Memory B cell (primary cell): ENCODE measurements at regions not wholly inside any gene's neighbourhood (a gene's known extent, or its start where the extent isn't known, plus 50 kb on each side); places are given as distances from the start of the nearest gene placed in this dataset.
"Not testable (repeated sequence)": the region's sequence is repeated elsewhere in the genome, so short reads cannot be mapped to it uniquely, and the experiment has no call there.

Source experiments
- ATAC-seq: fragments of 150-1000 bp; cut with Tn5 transposase; 2 replicates; pipeline ENCODE4 v1.10.0; 2021; ENCODE audit warnings: low read depth, mild to moderate bottlenecking, moderate library complexity
- DNase-seq, 2 donors: peaks; one replicate each; pipeline ENCODE4 v3.0.0; 2022; ENCODE audit warnings: low spot score in 2 of 2
- H3K27ac Mint-ChIP-seq: one replicate; pipeline ENCODE4 v1.8.0; 2022; ENCODE audit warnings: mild to moderate bottlenecking, moderate library complexity, mixed read lengths
- H3K27me3 Mint-ChIP-seq: one replicate; pipeline ENCODE4 v1.8.0; 2022; ENCODE audit warnings: mixed read lengths
- H3K36me3 Mint-ChIP-seq: one replicate; pipeline ENCODE4 v1.8.0; 2022; ENCODE audit warnings: mild to moderate bottlenecking, mixed read lengths
- H3K4me1 Mint-ChIP-seq: one replicate; pipeline ENCODE4 v1.8.0; 2022; ENCODE audit warnings: mixed read lengths
- H3K4me3 Mint-ChIP-seq: one replicate; pipeline ENCODE4 v1.8.0; 2022; ENCODE audit warnings: mild to moderate bottlenecking, moderate library complexity, mixed read lengths
- H3K9me3 Mint-ChIP-seq: one replicate; pipeline ENCODE4 v1.8.0; 2022; ENCODE audit warnings: mixed read lengths

DNA sequence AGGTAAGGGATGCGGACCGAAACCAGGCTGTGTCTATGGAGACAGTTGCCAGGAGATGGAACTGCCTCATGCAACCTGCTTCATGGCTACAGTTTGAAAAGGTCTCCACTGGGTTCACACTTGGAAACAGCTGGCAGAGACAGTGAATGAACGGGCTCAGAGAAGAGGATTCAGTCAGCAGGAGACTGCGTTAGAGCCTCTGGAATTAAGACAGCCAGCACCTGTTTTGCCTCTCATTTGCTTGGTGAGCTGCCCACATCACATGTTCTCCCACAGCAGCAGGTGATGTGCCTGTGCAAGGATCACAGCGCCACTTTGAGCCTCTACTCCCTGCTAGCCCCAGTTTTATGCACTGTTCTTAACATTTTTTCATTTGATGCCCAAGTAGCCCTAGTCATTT lies 321.0 kb downstream of the PLPP3 start:
- peaks cover 2% of the 10 kb centered on the region for H3K36me3 Mint-ChIP-seq
- peaks cover 4% of the 10 kb centered on the region for H3K9me3 Mint-ChIP-seq
- H3K27me3 Mint-ChIP-seq = peaks cover 10% of the 10 kb centered on the region
- H3K4me1 Mint-ChIP-seq = no peaks in the 10 kb centered on the region
- no peak for ATAC-seq
- H3K4me3 Mint-ChIP-seq = no peak overlapping the region
- DNase-seq = no peak
- no peak overlapping the region for H3K27ac Mint-ChIP-seq

DNA sequence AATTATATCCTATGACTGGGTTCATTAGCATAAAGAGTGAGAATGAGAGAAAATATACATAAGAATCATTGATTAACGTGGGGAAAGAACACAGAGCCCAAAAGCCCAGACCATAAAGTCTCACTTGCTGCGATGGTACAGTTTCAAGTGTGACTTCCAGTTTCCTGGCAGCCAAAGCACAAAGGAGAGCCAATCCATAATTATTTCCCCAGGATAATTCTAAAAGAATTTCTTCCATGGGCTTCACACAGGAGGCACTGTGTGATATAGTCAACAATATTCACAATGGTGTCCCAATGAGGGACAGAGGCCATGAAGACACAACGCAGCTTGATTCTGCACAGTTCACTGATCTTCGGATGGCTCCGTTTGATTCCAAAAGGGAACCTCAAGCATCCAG lies 321.6 kb downstream of the PLPP3 start:
- peaks cover 10% of the 10 kb centered on the region for H3K27me3 Mint-ChIP-seq
- peaks cover 2% of the 10 kb centered on the region for H3K36me3 Mint-ChIP-seq
- peaks cover 4% of the 10 kb centered on the region for H3K9me3 Mint-ChIP-seq
- no peak overlapping the region for H3K4me3 Mint-ChIP-seq
- DNase-seq (no peak), ATAC-seq (no peak)
- no peaks in the 10 kb centered on the region for H3K4me1 Mint-ChIP-seq
- no peak overlapping the region for H3K27ac Mint-ChIP-seq

DNA sequence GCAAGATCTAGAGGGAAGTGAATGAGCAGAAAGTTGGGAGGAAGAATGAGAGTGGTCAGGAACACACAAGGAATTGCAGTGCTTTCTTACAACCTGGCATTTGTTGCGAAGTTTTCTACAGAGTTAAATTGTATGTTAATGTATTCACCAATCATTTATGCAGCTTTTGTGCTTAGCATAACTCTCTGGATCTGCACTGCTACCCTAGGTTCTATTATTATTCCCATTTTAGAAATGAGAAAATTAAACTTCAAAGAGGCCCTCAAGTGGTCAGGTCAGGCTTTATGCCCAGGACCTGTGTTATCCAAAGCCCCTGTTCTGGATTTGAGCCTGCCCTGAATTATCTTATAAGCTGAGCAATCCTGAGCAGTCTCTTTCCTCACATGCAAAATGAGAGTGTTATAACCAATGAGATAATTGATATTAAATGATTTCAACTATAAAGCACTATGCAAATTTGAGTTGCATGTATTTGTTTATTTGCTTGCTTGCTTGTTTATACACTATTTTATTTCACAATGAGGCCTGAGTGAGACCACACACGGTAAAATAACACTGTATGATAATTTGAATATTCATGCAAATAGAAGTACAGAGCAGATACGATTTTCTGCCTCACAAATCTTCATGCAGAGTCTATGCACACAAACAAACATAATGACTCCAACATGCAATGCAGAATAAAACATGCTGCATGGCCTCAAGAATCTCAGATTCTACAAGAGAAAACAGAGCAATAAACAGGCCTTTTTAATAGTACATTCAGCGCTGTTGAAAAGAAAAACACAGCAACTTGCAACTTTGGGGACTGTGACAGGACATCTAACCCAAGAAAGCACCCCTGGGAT lies 323.0 kb downstream of the PLPP3 start:
- H3K4me3 Mint-ChIP-seq = no peak overlapping the region
- no peak overlapping the region for H3K27ac Mint-ChIP-seq
- H3K27me3 Mint-ChIP-seq = peaks cover 7% of the 10 kb centered on the region
- H3K4me1 Mint-ChIP-seq = no peaks in the 10 kb centered on the region
- H3K9me3 Mint-ChIP-seq = peaks cover 4% of the 10 kb centered on the region
- H3K36me3 Mint-ChIP-seq = peaks cover 2% of the 10 kb centered on the region
- ATAC-seq = no peak
- no peak for DNase-seq

DNA sequence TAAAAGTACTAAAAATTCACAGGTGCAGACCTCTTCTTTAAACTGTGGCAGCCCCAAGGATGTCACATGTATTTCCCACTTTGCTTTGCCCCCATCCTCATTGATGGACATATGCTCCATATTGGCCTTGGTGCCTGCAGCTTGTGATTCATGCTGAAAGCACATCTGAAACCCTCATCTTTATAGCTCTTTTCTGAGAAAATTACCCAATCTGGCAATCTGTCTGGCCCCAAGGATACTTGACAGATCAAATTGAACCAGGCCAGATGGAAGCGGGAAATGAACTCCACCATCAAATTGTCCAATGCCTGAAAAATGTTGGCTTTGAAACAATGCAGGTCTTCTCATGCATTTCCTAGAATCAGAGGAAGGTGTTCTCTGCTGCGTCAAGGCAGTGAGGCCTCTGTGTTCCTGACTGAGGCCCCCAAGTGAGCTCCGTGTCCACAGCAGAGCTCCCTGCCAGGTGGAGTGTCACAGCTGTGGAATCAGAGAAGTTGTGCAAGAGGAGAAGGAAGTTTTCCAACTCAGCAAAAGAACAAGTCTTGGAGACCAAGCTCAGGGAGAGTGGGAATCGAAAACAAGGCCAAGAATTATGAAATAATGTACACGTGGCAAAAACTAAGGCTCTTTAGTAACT lies 323.7 kb downstream of the PLPP3 start:
- no peaks in the 10 kb centered on the region for H3K4me1 Mint-ChIP-seq
- no peak overlapping the region for H3K27ac Mint-ChIP-seq
- no peak overlapping the region for H3K4me3 Mint-ChIP-seq
- H3K36me3 Mint-ChIP-seq = peaks cover 2% of the 10 kb centered on the region
- DNase-seq (no peak), ATAC-seq (no peak)
- peaks cover 7% of the 10 kb centered on the region for H3K27me3 Mint-ChIP-seq
- H3K9me3 Mint-ChIP-seq = peaks cover 4% of the 10 kb centered on the region

DNA sequence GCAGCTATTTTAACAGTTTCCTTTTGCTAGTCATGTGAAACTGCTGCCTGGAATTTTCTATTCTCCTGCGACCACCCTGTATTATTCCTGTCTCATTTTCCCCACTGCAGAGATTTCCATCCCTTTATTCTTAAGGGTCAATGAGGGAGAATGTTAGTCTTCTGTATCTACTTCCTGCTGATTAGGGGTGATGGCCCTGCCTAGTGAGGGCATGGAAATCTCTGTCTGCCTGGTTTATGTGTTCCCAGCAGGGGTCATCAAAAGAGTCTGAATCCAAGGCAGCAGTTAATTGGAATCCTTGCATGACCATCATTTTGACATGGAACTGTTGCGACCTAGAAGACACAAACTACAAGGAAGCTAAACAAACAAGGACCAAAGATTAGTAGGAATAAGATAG lies 325.2 kb downstream of the PLPP3 start:
- Mint-ChIP-seq H3K36me3 (no peaks in the 10 kb centered on the region), H3K27ac (no peak overlapping the region), H3K4me3 (no peak overlapping the region), H3K9me3 (no peaks in the 10 kb centered on the region), H3K27me3 (peaks cover 3% of the 10 kb centered on the region), H3K4me1 (peaks cover 3% of the 10 kb centered on the region)
- no peak for DNase-seq
- ATAC-seq = no peak

DNA sequence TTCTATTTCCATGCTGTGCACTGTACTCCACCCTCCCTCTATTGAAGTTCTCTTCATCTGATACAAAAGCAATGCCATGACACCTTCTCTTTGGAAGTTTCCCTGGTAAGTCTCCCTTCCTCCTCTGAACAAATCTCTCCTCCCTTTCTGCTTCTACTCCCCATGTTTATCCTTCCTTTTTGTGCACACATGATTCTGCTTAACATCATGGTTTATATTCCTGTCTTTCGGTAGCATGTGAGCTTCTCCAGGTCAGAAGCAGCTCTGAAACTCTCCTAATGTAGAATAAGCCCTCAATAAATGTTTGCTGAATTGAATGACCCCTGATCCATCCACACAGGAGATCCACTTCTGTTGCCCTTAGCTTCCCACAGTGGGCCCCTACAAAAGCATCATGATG lies 328.6 kb downstream of the PLPP3 start:
- Mint-ChIP-seq H3K4me1 (peaks cover 3% of the 10 kb centered on the region), H3K27ac (no peak overlapping the region), H3K27me3 (peaks cover 2% of the 10 kb centered on the region), H3K4me3 (no peak overlapping the region), H3K9me3 (no peaks in the 10 kb centered on the region), H3K36me3 (no peaks in the 10 kb centered on the region)
- DNase-seq (no peak), ATAC-seq (no peak)

DNA sequence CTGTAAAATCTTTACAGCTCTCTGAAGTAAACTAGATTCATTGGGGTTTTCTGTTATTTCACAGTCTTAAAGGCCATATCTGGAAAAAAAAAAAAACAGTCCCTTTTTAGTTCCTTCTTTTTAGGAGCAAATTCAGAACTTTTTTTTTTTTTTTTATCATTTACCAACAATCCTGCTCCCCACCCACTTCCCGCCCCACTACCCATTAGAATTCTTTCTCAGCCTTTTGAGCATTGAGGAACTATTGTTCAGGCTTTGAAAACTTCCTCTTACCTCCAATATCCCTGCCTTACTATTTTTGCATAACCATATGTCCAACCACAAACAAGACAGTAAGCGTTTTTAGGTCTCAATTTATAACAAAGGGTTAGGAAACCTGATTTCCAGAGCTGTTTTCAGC lies 330.1 kb downstream of the PLPP3 start:
- Mint-ChIP-seq H3K4me3 (no peak overlapping the region), H3K9me3 (no peaks in the 10 kb centered on the region), H3K4me1 (peaks cover 3% of the 10 kb centered on the region), H3K36me3 (no peaks in the 10 kb centered on the region), H3K27ac (no peak overlapping the region), H3K27me3 (peaks cover 2% of the 10 kb centered on the region)
- DNase-seq (no peak), ATAC-seq (no peak)

DNA sequence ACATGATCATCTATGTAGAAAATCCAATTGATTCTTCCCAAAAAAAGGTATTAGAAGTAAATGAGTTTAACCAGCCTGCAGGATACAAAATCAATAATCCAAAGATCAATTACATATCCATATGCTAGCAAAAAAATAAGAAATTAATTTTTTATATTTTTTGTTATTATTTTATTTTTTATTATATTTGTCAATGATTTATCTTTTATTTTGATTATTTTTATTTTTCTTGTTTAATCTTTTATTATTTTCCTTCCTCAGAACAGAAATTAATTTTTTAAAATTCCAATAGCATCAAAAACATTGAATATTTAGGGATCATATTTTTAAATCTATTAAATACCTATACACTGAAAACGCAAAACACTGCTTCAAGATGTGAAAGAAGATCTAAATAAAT lies 331.2 kb downstream of the PLPP3 start:
- H3K9me3 Mint-ChIP-seq = no peaks in the 10 kb centered on the region
- no peak overlapping the region for H3K4me3 Mint-ChIP-seq
- H3K36me3 Mint-ChIP-seq = no peaks in the 10 kb centered on the region
- H3K4me1 Mint-ChIP-seq = peaks cover 3% of the 10 kb centered on the region
- peaks cover 2% of the 10 kb centered on the region for H3K27me3 Mint-ChIP-seq
- no peak for ATAC-seq
- no peak overlapping the region for H3K27ac Mint-ChIP-seq
- DNase-seq = no peak

DNA sequence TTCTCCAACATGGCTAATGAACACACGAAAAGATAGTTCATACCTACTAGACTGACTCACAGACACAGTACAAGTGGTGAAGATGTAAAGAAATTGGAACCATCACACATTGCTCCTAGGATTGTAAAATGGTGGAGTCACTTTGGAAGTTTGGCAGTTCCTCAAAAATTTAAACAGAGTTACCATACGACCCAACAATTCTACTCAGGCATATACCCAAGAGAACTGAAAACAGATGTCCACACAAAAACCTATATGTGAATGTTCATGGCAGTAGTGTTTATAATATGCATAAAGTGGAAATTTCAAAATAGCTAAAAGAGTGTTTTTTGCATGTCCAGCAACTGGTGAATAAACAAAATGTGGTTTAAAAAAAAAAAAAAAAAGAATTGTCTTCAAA lies 332.6 kb downstream of the PLPP3 start:
- not testable (repeated sequence) for H3K27ac Mint-ChIP-seq, DNase-seq, ATAC-seq, H3K4me1 Mint-ChIP-seq, H3K36me3 Mint-ChIP-seq, H3K4me3 Mint-ChIP-seq, H3K27me3 Mint-ChIP-seq, H3K9me3 Mint-ChIP-seq

DNA sequence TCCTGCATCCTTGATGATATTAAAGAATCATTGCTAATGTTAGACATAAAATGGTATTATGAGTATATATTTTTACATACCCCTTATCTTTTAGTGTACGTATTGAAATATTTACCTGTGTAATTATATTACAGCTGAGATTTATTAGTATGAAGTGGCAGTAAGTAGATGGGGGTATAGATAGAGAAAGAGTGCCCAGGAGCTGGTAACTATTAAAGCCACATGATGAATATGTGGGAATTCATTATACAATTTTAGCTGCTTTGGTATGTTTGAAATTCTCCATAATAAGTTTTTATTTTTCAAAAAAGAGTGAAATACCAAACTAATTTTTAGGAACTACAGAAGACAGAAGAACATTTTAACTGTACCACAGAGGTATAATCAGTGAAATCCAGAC lies 339.0 kb downstream of the PLPP3 start:
- ATAC-seq = no peak

DNA sequence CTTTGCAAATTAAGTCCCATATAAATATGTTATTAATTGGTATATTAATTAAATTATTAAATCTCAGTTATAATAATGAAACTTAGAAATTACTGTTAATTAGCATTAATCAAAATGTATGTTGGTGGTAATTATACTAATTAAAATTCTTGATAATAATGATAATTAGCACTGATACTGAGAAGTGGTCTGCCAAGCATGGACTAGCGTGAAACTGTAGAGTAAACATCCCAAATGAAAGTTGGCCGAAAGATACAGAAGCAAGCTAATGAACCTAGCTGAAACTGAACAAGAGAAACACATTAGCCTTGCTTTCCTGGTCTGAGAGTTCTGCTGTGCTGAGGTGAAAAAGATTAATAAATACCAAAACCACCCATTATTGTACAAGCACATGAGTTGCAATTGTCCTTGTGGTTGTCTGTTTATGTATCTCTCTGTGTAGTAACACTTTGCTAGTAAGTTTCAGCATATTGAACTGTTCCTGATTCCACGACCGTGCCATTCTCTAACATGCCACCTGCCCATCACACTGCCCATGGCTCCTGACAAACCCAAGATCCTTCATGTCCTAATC lies 341.8 kb downstream of the PLPP3 start:
- ATAC-seq (no peak), DNase-seq (no peak)
- Mint-ChIP-seq H3K9me3 (peaks cover under 1% of the 10 kb centered on the region), H3K4me3 (no peak overlapping the region), H3K27me3 (peaks cover 3% of the 10 kb centered on the region), H3K4me1 (no peaks in the 10 kb centered on the region), H3K36me3 (no peaks in the 10 kb centered on the region), H3K27ac (no peak overlapping the region)

More for the DNA sequence above, 339.0 kb downstream of the PLPP3 start:
- Mint-ChIP-seq H3K4me1 (no peaks in the 10 kb centered on the region), H3K27me3 (peaks cover 1% of the 10 kb centered on the region), H3K36me3 (no peaks in the 10 kb centered on the region), H3K27ac (no peak overlapping the region), H3K9me3 (peaks cover 2% of the 10 kb centered on the region), H3K4me3 (no peak overlapping the region)
- DNase-seq = no peak

DNA sequence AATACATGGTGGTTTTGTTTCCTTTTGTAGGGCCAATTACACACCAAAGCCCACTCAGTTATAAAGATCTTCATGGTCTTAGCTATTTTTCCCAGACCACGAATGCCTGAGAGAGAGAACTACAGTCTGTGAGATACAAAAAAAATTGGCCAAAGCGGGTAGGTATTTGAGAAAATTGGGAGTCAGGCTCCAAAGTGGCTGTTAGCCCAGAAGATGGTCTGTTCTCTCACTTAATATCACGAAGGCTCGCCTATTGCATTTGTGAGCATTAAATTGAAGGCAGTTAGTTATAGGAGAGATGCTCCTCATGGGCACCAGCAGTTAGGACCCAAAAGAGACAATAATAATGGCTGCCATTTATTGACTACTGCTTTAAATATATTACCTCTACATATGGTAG lies 342.7 kb downstream of the PLPP3 start:
- DNase-seq (no peak), ATAC-seq (no peak)
- H3K27me3 Mint-ChIP-seq = peaks cover 6% of the 10 kb centered on the region
- H3K4me1 Mint-ChIP-seq = no peaks in the 10 kb centered on the region
- no peaks in the 10 kb centered on the region for H3K9me3 Mint-ChIP-seq
- H3K36me3 Mint-ChIP-seq = no peaks in the 10 kb centered on the region
- H3K4me3 Mint-ChIP-seq = no peak overlapping the region
- H3K27ac Mint-ChIP-seq = no peak overlapping the region

DNA sequence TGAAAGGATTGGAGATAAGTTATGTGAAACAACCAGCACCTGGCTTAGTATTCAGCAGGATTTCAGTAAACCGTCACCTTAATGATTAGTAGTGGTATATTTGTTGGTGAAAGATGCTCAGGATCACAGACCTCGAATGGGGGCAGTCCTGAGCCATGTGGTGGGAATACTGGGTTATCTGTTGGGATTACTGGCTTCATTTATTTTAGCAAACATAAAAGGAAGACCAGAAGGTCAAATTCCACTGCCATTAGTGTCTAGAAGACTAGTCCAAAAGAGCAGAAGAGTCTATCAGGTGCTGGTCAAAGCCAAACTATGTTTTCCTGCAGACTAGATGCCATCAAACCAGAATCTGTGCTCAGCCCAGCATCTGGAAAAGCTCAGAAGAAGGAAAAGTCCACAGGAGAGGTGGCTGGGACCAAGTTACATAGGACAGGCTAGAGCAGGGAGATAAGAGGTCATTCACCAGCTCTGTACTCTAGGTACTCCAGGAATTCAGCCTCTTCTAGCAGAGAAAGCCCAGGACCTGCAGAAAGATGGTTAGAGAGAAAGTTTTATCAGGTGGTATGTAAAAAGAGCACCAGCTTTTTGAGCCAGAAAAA lies 343.4 kb downstream of the PLPP3 start:
- H3K4me1 Mint-ChIP-seq = no peaks in the 10 kb centered on the region
- no peak overlapping the region for H3K4me3 Mint-ChIP-seq
- no peak overlapping the region for H3K27ac Mint-ChIP-seq
- no peak for DNase-seq
- no peaks in the 10 kb centered on the region for H3K36me3 Mint-ChIP-seq
- H3K27me3 Mint-ChIP-seq = peaks cover 9% of the 10 kb centered on the region
- ATAC-seq = no peak
- H3K9me3 Mint-ChIP-seq = no peaks in the 10 kb centered on the region

DNA sequence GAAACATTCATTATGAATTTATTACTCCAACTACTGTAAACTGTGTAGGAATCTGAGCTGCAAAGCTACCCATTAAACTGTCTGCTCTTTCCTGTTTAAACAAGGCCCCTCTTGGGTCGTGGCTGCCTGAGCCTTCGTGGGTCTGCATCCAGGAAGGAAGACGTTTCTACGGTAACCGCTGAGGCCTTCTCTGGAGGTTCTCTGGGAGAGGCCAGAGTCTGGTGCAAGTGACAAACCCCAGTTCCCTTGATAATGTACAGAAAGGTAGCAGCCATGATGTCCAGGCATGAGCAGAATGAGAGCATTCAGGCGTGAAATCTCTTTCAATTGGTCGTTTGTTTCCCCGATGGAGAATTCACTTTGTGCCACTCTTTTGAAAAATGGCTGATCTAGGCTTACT lies 350.2 kb downstream of the PLPP3 start:
- H3K36me3 Mint-ChIP-seq = no peaks in the 10 kb centered on the region
- H3K4me1 Mint-ChIP-seq = no peaks in the 10 kb centered on the region
- H3K9me3 Mint-ChIP-seq = no peaks in the 10 kb centered on the region
- DNase-seq = no peak
- H3K27me3 Mint-ChIP-seq = peaks cover 11% of the 10 kb centered on the region
- H3K27ac Mint-ChIP-seq = no peak overlapping the region
- ATAC-seq = no peak
- H3K4me3 Mint-ChIP-seq = no peak overlapping the region
